GM19463 (cell line): ENCODE measurements at regions not wholly inside any gene's neighbourhood (a gene's known extent, or its start where the extent isn't known, plus 50 kb on each side); places are given as distances from the start of the nearest gene placed in this dataset.
A peak's percentile ranks its signal among the peaks of the same experiment; 100 is the strongest.
"Not testable (repeated sequence)": the region's sequence is repeated elsewhere in the genome, so short reads cannot be mapped to it uniquely, and the experiment has no call there.

Experiments used
- ATAC-seq: cut with Tn5 transposase; IDR thresholded peaks from one replicate; pipeline ENCODE4 v1.9.1; 2021; ENCODE audit warnings: mild to moderate bottlenecking, moderate library complexity; ENCODE audit not compliant: unreplicated experiment

DNA sequence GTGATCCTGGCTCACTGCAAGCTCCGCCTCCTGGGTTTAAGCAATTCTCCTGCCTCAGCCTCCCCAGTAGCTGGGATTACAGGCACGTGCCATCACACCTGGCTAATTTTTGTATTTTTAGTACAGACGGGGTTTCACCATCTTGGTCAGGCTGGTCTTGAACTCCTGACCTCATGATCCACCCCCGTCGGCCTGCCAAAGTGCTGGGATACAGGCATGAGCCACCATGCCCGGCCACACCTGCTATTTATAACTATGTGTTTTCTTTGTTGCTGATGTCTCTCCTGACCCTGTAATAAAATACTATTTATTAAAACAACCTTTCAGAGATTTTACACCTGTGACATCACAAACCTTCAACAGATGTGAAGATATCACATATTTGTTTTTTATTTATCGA is 736.5 kb upstream of the PCDH15 start:
- ATAC-seq, result not testable (repeated sequence)

DNA sequence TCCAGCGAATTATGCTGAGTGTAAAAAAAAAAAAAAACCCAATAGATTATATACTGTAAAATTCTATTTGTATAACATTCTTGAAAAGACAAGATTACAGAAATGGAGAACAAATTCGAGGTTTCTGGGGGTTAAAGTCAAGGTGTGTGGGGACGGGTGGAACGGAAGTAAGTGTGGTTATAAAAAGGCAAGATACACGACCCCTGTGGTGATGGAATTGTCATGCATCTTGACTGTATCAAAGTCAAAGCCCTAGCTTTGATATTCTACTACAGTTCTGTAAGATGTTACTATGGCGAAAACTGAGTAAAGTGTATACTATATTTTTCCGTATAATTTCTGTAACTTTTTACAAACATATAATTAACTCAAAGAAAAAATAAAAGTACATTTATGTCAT is 718.2 kb upstream of the PCDH15 start:
- no peak for ATAC-seq

DNA sequence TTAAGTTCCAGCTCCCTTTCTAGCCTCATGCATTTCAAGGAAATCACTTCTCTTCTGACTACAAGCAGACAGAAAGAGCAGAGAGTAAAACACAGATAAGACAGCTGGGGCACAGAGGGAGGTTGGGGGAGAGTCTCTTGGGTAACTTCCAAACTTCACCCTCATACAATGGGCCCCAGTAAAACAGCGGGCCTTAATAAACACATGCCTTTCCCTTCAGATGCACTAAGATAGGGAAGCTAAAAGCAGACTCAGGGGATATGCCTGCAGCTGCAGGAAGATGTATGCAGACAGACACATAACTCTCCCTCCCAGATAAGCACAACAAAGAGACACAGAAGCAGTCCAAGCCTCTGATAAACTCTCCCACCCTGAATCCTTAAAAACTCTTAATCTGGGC is 717.4 kb upstream of the PCDH15 start:
- ATAC-seq, result not testable (repeated sequence)

GRCh38 chr10:55509168-55509567 is 708.1 kb upstream of the PCDH15 start:
- no peak for ATAC-seq

DNA sequence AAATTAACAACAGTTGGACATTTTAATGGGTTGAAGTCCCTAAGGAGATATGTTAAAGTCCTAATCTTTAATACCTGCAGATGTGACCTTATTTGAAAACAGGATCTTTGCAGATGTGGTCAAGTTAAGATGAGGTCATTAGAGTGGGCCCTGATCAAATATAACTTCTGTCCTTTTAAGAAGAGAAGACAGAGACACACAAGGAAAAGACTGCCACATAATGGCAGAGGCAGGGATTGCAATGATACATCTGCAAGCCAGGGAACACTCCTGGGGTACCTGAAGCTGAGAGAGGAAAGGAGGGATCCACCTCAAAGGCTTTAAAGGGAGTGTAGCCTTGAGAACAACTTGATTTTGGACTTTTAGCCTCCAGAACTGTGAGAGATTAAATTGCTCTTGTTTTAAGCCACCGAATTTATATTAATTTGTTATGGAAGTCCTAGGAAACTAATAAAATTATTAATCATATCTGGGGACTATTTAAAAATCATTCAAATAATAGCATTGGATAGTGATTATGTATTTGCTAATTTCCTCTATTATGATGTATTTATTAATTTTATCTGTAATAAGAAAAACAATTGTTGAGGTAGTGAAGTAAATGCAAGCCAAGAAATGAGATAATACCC is 700.0 kb upstream of the PCDH15 start:
- peak; percentile 72 for ATAC-seq

GRCh38 chr10:55497893-55498499 is 697.0 kb upstream of the PCDH15 start:
- no peak for ATAC-seq

DNA sequence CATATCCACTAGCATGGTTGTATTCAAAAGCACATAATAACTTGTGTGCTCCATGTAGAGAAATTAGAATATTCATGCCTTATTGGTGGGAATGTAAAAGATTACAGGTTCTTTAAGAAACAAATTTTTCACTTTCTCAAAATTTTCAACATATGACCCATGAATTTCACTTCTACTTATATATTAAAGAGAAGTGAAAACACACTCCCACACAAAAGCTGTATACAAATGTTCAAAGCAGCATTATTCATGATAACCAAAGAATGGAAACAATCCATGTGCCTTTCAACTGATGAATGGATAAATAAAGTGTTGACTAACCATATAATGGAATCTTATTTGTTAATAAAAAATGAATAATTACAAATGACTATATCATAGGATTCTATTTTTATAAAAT is 694.5 kb upstream of the PCDH15 start:
- ATAC-seq, result no peak

GRCh38 chr10:55491712-55492111 is 690.7 kb upstream of the PCDH15 start:
- no peak for ATAC-seq

GRCh38 chr10:55485827-55486226 is 684.8 kb upstream of the PCDH15 start:
- no peak for ATAC-seq

DNA sequence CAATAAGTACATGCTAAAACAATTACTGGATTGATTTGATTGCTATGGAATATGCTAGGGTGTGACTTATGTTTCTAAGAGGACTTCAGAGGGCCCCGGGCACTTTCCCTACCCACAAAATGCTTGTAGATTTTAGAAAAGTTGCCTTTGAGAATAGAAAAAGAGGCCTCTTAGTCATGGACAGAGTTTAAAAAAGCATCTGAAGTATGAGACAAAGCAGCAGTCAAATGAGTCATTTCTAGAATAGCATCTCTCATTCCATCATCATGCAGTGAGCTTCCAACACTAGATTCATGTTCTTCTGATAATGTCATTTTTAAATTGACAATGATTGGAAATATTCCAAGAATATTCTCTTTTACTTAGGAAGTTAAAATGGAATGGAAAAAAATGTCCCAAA is 675.1 kb upstream of the PCDH15 start:
- no peak for ATAC-seq

- no peak for ATAC-seq
Measured at GRCh38 chr10:55474258-55474657, 673.2 kb upstream of the PCDH15 start.

GRCh38 chr10:55470840-55471239 is 669.8 kb upstream of the PCDH15 start:
- ATAC-seq, result no peak

GRCh38 chr10:55466806-55467504 is 665.9 kb upstream of the PCDH15 start:
- ATAC-seq, result no peak

GRCh38 chr10:55464083-55464482 is 663.1 kb upstream of the PCDH15 start:
- ATAC-seq, result no peak

DNA sequence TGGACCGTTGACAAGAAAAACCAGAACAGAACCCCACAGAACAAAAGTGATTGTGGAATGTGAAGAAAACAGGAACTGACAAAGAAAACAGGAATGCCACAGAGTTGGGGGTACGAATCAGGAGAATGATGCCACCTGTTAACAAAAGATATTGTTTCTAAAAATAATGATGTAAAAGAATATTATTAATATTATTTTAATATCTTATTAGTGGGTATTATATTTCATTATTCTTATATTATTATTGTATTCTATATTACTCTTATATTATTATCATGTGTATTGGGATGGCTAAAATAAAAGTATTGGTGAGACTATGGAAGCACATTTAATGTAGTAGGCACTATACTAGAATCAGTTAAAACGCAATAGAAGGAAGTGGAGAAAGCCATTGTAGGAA is 659.0 kb upstream of the PCDH15 start:
- no peak for ATAC-seq

DNA sequence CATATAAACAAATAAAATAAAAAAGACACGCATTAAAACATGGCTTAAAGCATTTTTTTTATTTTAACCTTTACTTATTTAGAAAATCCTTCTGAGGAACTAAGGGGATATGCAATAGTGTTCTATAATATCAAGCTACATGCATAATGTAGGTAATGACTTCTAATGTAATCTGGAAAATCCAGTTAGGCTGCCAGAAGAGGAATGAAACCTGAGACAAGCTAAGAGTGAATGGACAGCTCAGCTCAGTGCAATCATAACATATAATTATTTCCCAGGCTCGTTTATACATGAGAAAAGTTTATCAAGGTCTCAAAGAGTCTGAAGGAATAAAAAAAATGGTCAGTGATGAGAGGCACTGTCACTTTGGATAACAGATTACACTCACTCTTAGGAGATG is 649.0 kb upstream of the PCDH15 start:
- ATAC-seq, result no peak

DNA sequence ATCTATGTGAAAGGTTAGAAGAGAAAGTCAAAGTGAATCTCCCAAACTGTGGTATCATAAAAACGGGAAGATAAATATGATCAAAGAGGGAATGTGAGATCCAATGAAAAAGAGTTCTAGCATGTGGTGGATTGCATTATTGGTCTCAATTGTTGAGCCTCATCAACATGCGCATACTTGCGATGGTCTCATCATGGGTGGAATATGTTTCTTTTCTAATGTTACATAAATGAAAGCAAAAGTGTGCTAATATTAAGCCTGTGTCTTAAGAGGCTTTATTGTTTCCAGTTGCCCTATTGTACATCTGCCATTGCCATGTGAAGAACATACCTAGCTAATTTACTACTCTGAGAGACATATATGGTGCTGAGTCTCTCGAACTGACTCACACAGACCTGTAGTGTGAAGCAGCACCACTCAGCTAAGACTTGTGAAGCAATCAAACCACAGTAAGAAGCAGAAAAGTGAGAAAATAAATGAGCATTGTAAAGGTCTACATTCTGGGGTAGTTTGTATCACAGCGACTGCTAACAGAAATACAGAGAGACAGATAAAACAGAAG is 645.5 kb upstream of the PCDH15 start:
- no peak for ATAC-seq

- no peak for ATAC-seq
Measured at GRCh38 chr10:55441777-55442176, 640.7 kb upstream of the PCDH15 start.

- no peak for ATAC-seq
Measured at GRCh38 chr10:55426138-55426537, 625.1 kb upstream of the PCDH15 start.

GRCh38 chr10:55410415-55410885 is 609.4 kb upstream of the PCDH15 start:
- ATAC-seq, result no peak

GRCh38 chr10:55404094-55404493 is 603.1 kb upstream of the PCDH15 start:
- no peak for ATAC-seq
